H9 (cell line): ENCODE measurements at regions not wholly inside any gene's neighbourhood (a gene's known extent, or its start where the extent isn't known, plus 50 kb on each side); places are given as distances from the start of the nearest gene placed in this dataset.
A peak's percentile ranks its signal among the peaks of the same experiment; 100 is the strongest.

Experiments
- DNase-seq: peaks from one replicate; pipeline ENCODE4 v3.0.0-alpha.2; 2017
- H2AFZ ChIP-seq: one replicate; pipeline ENCODE4 v1.6.1; 2013; ENCODE audit warnings: mild to moderate bottlenecking, low read length, control low read depth, moderate library complexity
- H2AK5ac ChIP-seq: 2 replicates; pipeline ENCODE4 v1.6.1; 2013; ENCODE audit warnings: low read length, control low read depth, mixed read lengths; ENCODE audit not compliant: insufficient read length
- H2BK120ac ChIP-seq: one replicate; pipeline ENCODE4 v1.6.1; 2013; ENCODE audit warnings: low read depth, mild to moderate bottlenecking, low read length, control low read depth, inconsistent platforms; ENCODE audit not compliant: poor library complexity, severe bottlenecking
- H2BK12ac ChIP-seq: 2 replicates; pipeline ENCODE4 v1.6.1; 2013; ENCODE audit warnings: low read length, control low read depth, mixed read lengths, low read depth; ENCODE audit not compliant: insufficient read length
- H2BK15ac ChIP-seq: 2 replicates; pipeline ENCODE4 v1.6.1; 2013; ENCODE audit warnings: low read depth, low read length, control low read depth
- H2BK20ac ChIP-seq: one replicate; pipeline ENCODE4 v1.6.1; 2013; ENCODE audit warnings: low read depth, mild to moderate bottlenecking, low read length, control low read depth, inconsistent platforms; ENCODE audit not compliant: poor library complexity, severe bottlenecking
- H2BK5ac ChIP-seq: 2 replicates; pipeline ENCODE4 v1.6.1; 2013; ENCODE audit warnings: low read length, control low read depth, mixed read lengths; ENCODE audit not compliant: insufficient read length
- H3K14ac ChIP-seq: 2 replicates; pipeline ENCODE4 v1.6.1; 2013; ENCODE audit warnings: low read length, control low read depth; ENCODE audit not compliant: insufficient read depth
- H3K18ac ChIP-seq: 2 replicates; pipeline ENCODE4 v1.6.1; 2013; ENCODE audit warnings: low read depth, mild to moderate bottlenecking, mixed read lengths, low read length, control low read depth; ENCODE audit not compliant: insufficient read length
- H3K23ac ChIP-seq: 2 replicates; pipeline ENCODE4 v1.6.1; 2013; ENCODE audit warnings: low read length, control low read depth, mixed read lengths, low read depth; ENCODE audit not compliant: insufficient read length
- H3K23me2 ChIP-seq: 2 replicates; pipeline ENCODE4 v1.6.1; 2013; ENCODE audit warnings: low read depth, mild to moderate bottlenecking, mixed read lengths, low read length, control low read depth; ENCODE audit not compliant: insufficient read length, poor library complexity, severe bottlenecking
- H3K27ac ChIP-seq: 2 replicates; pipeline ENCODE4 v1.5.1; 2013; ENCODE audit warnings: low read length, control low read depth, mixed read lengths, low read depth; ENCODE audit not compliant: insufficient read length
- H3K27me3 ChIP-seq: 2 replicates; pipeline ENCODE4 v1.6.1; 2013; ENCODE audit warnings: low read length, control low read depth, inconsistent platforms; ENCODE audit not compliant: insufficient read depth
- H3K4ac ChIP-seq: 2 replicates; pipeline ENCODE4 v1.6.1; 2013; ENCODE audit warnings: low read depth, mild to moderate bottlenecking, control low read depth, inconsistent platforms, low read length, moderate library complexity
- H3K4me1 ChIP-seq: 2 replicates; pipeline ENCODE4 v1.6.1; 2013; ENCODE audit warnings: low read length, control low read depth, inconsistent platforms; ENCODE audit not compliant: insufficient read depth
- H3K4me2 ChIP-seq: 2 replicates; pipeline ENCODE4 v1.6.1; 2013; ENCODE audit warnings: low read length, control low read depth, mixed read lengths; ENCODE audit not compliant: insufficient read length, insufficient read depth
- H3K56ac ChIP-seq: 2 replicates; pipeline ENCODE4 v1.6.1; 2013; ENCODE audit warnings: low read depth, mild to moderate bottlenecking, mixed read lengths, low read length, control low read depth; ENCODE audit not compliant: insufficient read length
- H3K79me1 ChIP-seq: 2 replicates; pipeline ENCODE4 v1.6.1; 2013; ENCODE audit warnings: low read depth, mild to moderate bottlenecking, moderate library complexity, low read length, control low read depth, inconsistent platforms; ENCODE audit not compliant: insufficient read depth, poor library complexity, severe bottlenecking
- H3K79me2 ChIP-seq: 2 replicates; pipeline ENCODE4 v1.6.1; 2013; ENCODE audit warnings: low read length, control low read depth, inconsistent platforms; ENCODE audit not compliant: insufficient read depth
- H3K9ac ChIP-seq: 2 replicates; pipeline ENCODE4 v1.6.1; 2013; ENCODE audit warnings: low read length, control low read depth, mixed read lengths; ENCODE audit not compliant: insufficient read length; ENCODE audit errors: extremely low read depth
- H3K9me3 ChIP-seq: one replicate; pipeline ENCODE4 v1.6.1; 2013; ENCODE audit warnings: low read depth, low read length, inconsistent platforms; ENCODE audit not compliant: control insufficient read depth
- H3T11ph ChIP-seq: one replicate; pipeline ENCODE4 v1.6.1; 2013; ENCODE audit warnings: mild to moderate bottlenecking, low read length, control low read depth, inconsistent platforms
- H4K20me1 ChIP-seq: one replicate; pipeline ENCODE4 v1.6.1; 2013; ENCODE audit not compliant: control insufficient read depth, insufficient read length, insufficient read depth
- H4K5ac ChIP-seq: 2 replicates; pipeline ENCODE4 v1.6.1; 2013; ENCODE audit warnings: low read depth, mild to moderate bottlenecking, mixed read lengths, low read length, control low read depth; ENCODE audit not compliant: insufficient read length
- H4K8ac ChIP-seq: replicated peaks from 2 replicates; pipeline ENCODE4 v1.6.1; 2013; ENCODE audit warnings: low read length, control low read depth, mixed read lengths, low read depth; ENCODE audit not compliant: insufficient read length
- H4K91ac ChIP-seq: 2 replicates; pipeline ENCODE4 v1.6.1; 2013; ENCODE audit warnings: low read depth, mild to moderate bottlenecking, moderate library complexity, mixed read lengths, low read length, control low read depth; ENCODE audit not compliant: insufficient read length
- H3K27ac Mint-ChIP-seq, 3 experiments: 2 replicates in 2 of 3; 3 replicates in 1 of 3; pipeline ENCODE4 v1.8.0; 2020 to 2021; ENCODE audit warnings: mixed read lengths in 3 of 3, mild to moderate bottlenecking in 1 of 3, moderate library complexity in 1 of 3
- H3K27me3 Mint-ChIP-seq: 2 replicates; pipeline ENCODE4 v1.8.0; 2021; ENCODE audit warnings: low read depth, mild to moderate bottlenecking, moderate library complexity, mixed read lengths
- H3K36me3 Mint-ChIP-seq, 3 experiments: 2 replicates in 2 of 3; 3 replicates in 1 of 3; pipeline ENCODE4 v1.8.0; 2020 to 2021; ENCODE audit warnings: low read depth in 3 of 3, mixed read lengths in 3 of 3; ENCODE audit not compliant: insufficient read depth in 1 of 3
- H3K4me1 Mint-ChIP-seq, 2 experiments: 2 replicates each; pipeline ENCODE4 v1.8.0; 2020; ENCODE audit warnings: mixed read lengths in 2 of 2
- H3K4me3 Mint-ChIP-seq, 2 experiments: 2 replicates in 1 of 2; 3 replicates in 1 of 2; pipeline ENCODE4 v1.8.0; 2020 to 2021; ENCODE audit warnings: mild to moderate bottlenecking in 2 of 2, mixed read lengths in 2 of 2, moderate library complexity in 1 of 2
- H3K9me3 Mint-ChIP-seq, 2 experiments: 2 replicates in 1 of 2; 3 replicates in 1 of 2; pipeline ENCODE4 v1.8.0; 2020; ENCODE audit warnings: mild to moderate bottlenecking in 2 of 2, mixed read lengths in 2 of 2, moderate library complexity in 1 of 2
- WGBS: extraction: QIAGEN DNeasy Blood & Tissue Kit; methylation state at CpG from one replicate; pipeline ENCODE4 v1.1.7; 2013; ENCODE audit warnings: missing lambda C conversion rate, low lambda C conversion rate, mixed read lengths; ENCODE audit not compliant: insufficient read length; ENCODE audit errors: extremely low coverage; 5-methylcytosine and 5-hydroxymethylcytosine counted together
- TF ChIP-seq, protein P1 (sequence below): fragments of 200-600 bp; sonication (generic); conservative IDR thresholded peaks from 3 replicates; pipeline ENCODE4 v1.8.0; 2021; ENCODE audit warnings: antibody characterized with exemption, mild to moderate bottlenecking

DNA sequence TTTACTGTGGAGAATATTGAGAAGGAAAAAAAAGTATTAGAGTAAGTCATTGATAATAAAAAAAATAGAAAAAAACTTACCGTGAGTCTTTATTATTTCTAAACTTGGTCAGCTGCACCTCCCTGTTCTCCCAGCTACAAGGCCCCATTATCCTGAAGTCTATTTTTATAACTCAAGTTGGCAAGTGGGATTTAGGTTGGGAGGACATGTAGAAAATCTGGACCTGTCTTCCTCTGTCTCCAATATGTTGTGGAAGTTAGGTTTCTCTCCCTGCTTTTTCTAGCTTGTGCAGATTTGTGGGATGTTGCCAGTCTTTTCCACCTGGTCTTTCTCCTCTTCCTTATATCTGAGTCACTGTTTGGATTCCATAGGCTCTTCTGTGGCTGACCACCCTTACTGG lies 361.4 kb downstream of the HLX start:
- peak overlapping the region in 1 of 3 experiments; percentile 37; a peak in 1 of 7 replicates for H3K27ac Mint-ChIP-seq
- H2AK5ac ChIP-seq, result no peak overlapping the region
- H2AFZ ChIP-seq, result no peak overlapping the region

More for the DNA sequence above, 361.4 kb downstream of the HLX start:
- no peak overlapping the region for H4K91ac ChIP-seq
- no peak overlapping the region for H3K18ac ChIP-seq
- Mint-ChIP-seq H3K36me3 (no peaks in the 10 kb centered on the region), H3K4me1 (peaks cover 2 to 6% of the 10 kb centered on the region in 2 experiments; a peak in 2 of 4 replicates), H3K27me3 (peaks cover 2% of the 10 kb centered on the region; the same call in 1 of the 2 replicates), H3K4me3 (no peak overlapping the region), H3K9me3 (0 out of 5 replicates have a peak, but pooled peaks cover 0 to 2% of the 10 kb centered on the region in 2 experiments)
- no peak overlapping the region for H3K4me2 ChIP-seq
- H3K79me1 ChIP-seq, result no peaks in the 10 kb centered on the region
- no peak overlapping the region for H3K27ac ChIP-seq
- H4K8ac ChIP-seq, result no peak overlapping the region
- H4K20me1 ChIP-seq, result no peaks in the 10 kb centered on the region
- no peak overlapping the region for H3T11ph ChIP-seq
- no peak overlapping the region for H3K56ac ChIP-seq
- no peaks in the 10 kb centered on the region for H3K9me3 ChIP-seq
- no peak overlapping the region for H3K4ac ChIP-seq
- H2BK20ac ChIP-seq, result no peak overlapping the region
- DNase-seq, result no peak
- H2BK120ac ChIP-seq, result no peak overlapping the region
- H3K27me3 ChIP-seq, result no peaks in the 10 kb centered on the region
- no peaks in the 10 kb centered on the region for H3K79me2 ChIP-seq
- H4K5ac ChIP-seq, result no peak overlapping the region
- no peak overlapping the region for H3K9ac ChIP-seq
- H3K14ac ChIP-seq, result no peak overlapping the region
- H3K23me2 ChIP-seq, result no peaks in the 10 kb centered on the region
- no CpG with 5 or more reads among the region's 1 CpG for WGBS
- no peak overlapping the region for H2BK12ac ChIP-seq
- H3K23ac ChIP-seq, result no peak overlapping the region
- no peak overlapping the region for H2BK5ac ChIP-seq
- H3K4me1 ChIP-seq, result no peaks in the 10 kb centered on the region
- TF ChIP-seq, protein P1, sequence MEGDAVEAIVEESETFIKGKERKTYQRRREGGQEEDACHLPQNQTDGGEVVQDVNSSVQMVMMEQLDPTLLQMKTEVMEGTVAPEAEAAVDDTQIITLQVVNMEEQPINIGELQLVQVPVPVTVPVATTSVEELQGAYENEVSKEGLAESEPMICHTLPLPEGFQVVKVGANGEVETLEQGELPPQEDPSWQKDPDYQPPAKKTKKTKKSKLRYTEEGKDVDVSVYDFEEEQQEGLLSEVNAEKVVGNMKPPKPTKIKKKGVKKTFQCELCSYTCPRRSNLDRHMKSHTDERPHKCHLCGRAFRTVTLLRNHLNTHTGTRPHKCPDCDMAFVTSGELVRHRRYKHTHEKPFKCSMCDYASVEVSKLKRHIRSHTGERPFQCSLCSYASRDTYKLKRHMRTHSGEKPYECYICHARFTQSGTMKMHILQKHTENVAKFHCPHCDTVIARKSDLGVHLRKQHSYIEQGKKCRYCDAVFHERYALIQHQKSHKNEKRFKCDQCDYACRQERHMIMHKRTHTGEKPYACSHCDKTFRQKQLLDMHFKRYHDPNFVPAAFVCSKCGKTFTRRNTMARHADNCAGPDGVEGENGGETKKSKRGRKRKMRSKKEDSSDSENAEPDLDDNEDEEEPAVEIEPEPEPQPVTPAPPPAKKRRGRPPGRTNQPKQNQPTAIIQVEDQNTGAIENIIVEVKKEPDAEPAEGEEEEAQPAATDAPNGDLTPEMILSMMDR, result no peak
- H2BK15ac ChIP-seq, result no peak overlapping the region
